Gastroesophageal sphincter (tissue), 4 donors: ENCODE measurements at regions not wholly inside any gene's neighbourhood (a gene's known extent, or its start where the extent isn't known, plus 50 kb on each side); places are given as distances from the start of the nearest gene placed in this dataset.

ENCODE experiments used
- ATAC-seq: fragments of 150-250 bp; one replicate; pipeline ENCODE4 v1.9.1; 2016; ENCODE audit warnings: mild to moderate bottlenecking, moderate library complexity
- H3K27ac ChIP-seq, 4 donors: fragments of 200-600 bp; sonication (generic) in 3 of 4; 1 replicate in 3 of 4; 2 replicates in 1 of 4; pipeline ENCODE4 v1.5.1; 2016 to 2019
- H3K27me3 ChIP-seq: fragments of 200-600 bp; sonication (generic); one replicate; pipeline ENCODE4 v1.5.1; 2019
- H3K36me3 ChIP-seq, 2 donors: fragments of 200-600 bp; sonication (generic); one replicate each; pipeline ENCODE4 v1.5.1; 2019; ENCODE audit warnings: control low read depth in 1 of 2
- H3K4me1 ChIP-seq, 3 donors: fragments of 200-600 bp; sonication (generic); 1 replicate in 2 of 3; 2 replicates in 1 of 3; pipeline ENCODE4 v1.5.1; 2016 to 2019; ENCODE audit warnings: control low read depth in 2 of 3
- H3K4me3 ChIP-seq, 2 donors: fragments of 200-600 bp; sonication (generic); one replicate each; pipeline ENCODE4 v1.5.1; 2019; ENCODE audit warnings: mild to moderate bottlenecking in 1 of 2, moderate library complexity in 1 of 2
- H3K9me3 ChIP-seq, 3 donors: fragments of 200-600 bp; sonication (generic); one replicate each; pipeline ENCODE4 v1.5.1; 2017 to 2019; ENCODE audit warnings: control low read depth in 2 of 3
- EP300 ChIP-seq: sonication (generic); formaldehyde crosslinking; IDR thresholded peaks from one replicate; pipeline ENCODE4 v1.6.1; 2017; ENCODE audit warnings: antibody characterized with exemption, mild to moderate bottlenecking
- POLR2A ChIP-seq, 2 donors: fragments of 450-650 bp; IDR thresholded peaks; one replicate each; pipeline ENCODE4 v1.6.1; 2017; ENCODE audit warnings: antibody characterized with exemption in 2 of 2, mild to moderate bottlenecking in 2 of 2, moderate library complexity in 1 of 2
- POLR2AphosphoS5 ChIP-seq: sonication (generic); formaldehyde crosslinking; IDR thresholded peaks from one replicate; pipeline ENCODE4 v1.6.1; 2017; ENCODE audit warnings: antibody characterized with exemption
- WGBS, 2 donors: methylation state at CpG; one replicate each; pipeline ENCODE4 v1.1.5; 2018; ENCODE audit warnings: low coverage in 1 of 2; 5-methylcytosine and 5-hydroxymethylcytosine counted together
- TF ChIP-seq, protein P1 (sequence below), 4 experiments: fragments of 200-600 bp in 2 of 4; fragments of 450-650 bp in 2 of 4; sonication (generic) in 1 of 4; IDR thresholded peaks; one replicate each; pipeline ENCODE4 v1.5.1; 2017 to 2019; ENCODE audit warnings: antibody characterized with exemption in 4 of 4, mild to moderate bottlenecking in 2 of 4, moderate library complexity in 2 of 4

DNA sequence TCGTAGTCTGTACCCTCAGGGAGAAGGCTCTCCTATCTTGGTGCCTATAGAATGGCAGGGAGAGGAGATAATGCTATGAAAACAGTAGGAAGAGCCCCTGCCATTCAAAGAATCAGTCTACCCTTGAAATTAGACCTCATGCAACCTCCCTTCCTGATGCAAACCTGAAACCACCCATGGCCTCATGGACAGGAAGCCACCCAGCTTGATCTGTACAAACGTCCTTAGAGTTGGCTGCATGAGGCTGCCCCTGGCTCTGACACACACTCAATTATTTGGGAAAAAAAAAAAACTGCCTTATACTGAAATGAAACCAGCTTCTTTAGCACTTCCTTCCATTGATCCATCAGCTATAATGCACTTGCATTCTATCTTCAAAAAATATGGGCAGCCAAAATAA lies 116.6 kb upstream of the BCL2L14 start:
- Histone ChIP-seq H3K36me3 (no peaks in the 10 kb centered on the region), H3K9me3 (no peaks in the 10 kb centered on the region), H3K4me1 (peaks cover 0 to 9% (median 0%) of the 10 kb centered on the region in 3 donors), H3K27ac (no peak overlapping the region), H3K27me3 (no peaks in the 10 kb centered on the region), H3K4me3 (no peak overlapping the region)
- ATAC-seq, result no peak
- TF ChIP-seq POLR2AphosphoS5, result no peak
- TF ChIP-seq POLR2A (IDR thresholded peaks at IDR 0.05), result no peak
- no peak for TF ChIP-seq EP300
- TF ChIP-seq, protein P1, sequence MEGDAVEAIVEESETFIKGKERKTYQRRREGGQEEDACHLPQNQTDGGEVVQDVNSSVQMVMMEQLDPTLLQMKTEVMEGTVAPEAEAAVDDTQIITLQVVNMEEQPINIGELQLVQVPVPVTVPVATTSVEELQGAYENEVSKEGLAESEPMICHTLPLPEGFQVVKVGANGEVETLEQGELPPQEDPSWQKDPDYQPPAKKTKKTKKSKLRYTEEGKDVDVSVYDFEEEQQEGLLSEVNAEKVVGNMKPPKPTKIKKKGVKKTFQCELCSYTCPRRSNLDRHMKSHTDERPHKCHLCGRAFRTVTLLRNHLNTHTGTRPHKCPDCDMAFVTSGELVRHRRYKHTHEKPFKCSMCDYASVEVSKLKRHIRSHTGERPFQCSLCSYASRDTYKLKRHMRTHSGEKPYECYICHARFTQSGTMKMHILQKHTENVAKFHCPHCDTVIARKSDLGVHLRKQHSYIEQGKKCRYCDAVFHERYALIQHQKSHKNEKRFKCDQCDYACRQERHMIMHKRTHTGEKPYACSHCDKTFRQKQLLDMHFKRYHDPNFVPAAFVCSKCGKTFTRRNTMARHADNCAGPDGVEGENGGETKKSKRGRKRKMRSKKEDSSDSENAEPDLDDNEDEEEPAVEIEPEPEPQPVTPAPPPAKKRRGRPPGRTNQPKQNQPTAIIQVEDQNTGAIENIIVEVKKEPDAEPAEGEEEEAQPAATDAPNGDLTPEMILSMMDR (IDR thresholded peaks at IDR 0.05), result no peak
- 78 to 100% methylated on average over 1 of the region's 2 CpGs for WGBS, 2 donors

DNA sequence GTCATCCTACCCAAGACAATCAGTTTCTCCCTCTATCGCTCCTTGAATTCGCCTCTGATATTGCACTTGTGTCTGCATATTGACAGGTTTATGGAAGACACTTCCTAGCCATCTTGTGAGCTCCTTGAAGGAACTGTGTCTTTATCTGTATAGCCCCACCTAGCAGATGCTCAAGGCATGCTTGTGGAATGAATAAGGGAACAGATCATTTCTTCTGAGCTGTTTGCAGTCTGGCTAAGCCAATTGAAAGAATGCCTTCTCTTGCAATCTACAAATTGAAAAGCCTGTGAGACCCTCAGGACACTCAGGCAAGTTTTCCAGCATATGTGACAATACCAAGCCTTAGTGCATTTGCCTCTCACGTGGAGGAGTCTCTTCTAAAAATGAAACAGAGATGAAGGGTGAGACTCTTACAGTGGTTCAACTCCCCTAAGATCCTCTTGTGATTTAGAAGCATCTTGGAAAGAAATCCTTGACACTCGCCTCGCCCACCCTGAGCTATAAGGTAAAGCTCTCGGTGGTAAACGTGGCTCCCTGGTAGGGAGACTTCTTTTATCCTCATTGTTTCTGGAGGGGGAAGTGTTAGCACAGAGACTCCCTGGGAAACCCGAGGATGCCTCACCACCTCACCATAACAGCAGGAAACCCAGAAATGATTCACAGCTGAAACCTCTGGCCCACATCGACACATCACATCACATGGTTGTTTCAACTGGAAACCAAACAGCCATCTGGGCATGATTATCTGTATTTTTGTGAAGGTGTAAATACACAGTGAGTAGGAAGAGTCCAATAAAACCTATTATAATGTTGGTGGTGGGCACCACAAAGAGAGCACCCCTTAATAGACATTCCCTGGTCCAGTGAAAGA lies 112.3 kb upstream of the BCL2L14 start:
- H3K27ac ChIP-seq, result no peak overlapping the region
- no peaks in the 10 kb centered on the region for H3K4me1 ChIP-seq
- no peaks in the 10 kb centered on the region for H3K27me3 ChIP-seq
- WGBS, 2 donors, result 76 to 79% methylated on average over 6 to 8 of the region's 9 CpGs
- no peaks in the 10 kb centered on the region for H3K36me3 ChIP-seq
- TF ChIP-seq POLR2AphosphoS5, result no peak
- TF ChIP-seq EP300, result no peak
- TF ChIP-seq, protein P1 (IDR thresholded peaks at IDR 0.05), result no peak
- no peak for TF ChIP-seq POLR2A (IDR thresholded peaks at IDR 0.05)
- H3K4me3 ChIP-seq, result no peak overlapping the region
- no peak for ATAC-seq
- no peaks in the 10 kb centered on the region for H3K9me3 ChIP-seq

DNA sequence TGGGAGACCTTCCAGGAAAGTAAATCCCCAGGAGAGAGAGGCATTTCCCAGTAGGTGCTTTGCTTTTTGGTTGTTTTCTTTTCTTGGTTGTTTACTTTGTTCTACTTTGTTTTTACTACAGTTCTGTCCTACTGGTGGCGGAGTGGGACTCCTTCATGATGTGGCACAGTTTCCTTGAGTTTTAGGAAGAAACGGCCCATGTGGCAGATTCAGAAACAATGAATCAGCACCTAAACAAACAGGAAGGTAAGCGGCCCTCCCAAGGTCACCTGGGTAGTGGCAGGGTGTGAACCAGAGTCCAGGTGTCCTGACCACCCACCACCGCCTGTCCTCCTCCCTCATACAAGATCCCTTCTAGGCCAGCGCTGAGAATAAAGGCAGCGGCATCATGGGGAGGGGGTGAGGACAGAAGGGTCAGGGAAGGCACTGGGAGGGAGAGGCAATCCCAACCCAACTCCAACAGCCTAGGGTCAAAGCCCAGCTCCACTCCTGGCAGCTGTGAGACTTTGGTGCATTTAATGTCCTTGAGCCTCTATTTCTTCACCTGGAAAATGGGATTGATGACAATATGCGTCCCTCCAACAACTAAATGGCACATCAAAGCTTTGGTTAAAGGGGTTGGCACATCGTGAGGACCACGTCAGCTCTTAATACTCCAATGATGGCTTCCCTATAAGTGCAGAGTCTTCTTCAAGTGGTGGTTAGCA lies 111.5 kb upstream of the BCL2L14 start:
- TF ChIP-seq, protein P1 (IDR thresholded peaks at IDR 0.05), result no peak
- no peak for TF ChIP-seq EP300
- no peak for TF ChIP-seq POLR2AphosphoS5
- no peak for TF ChIP-seq POLR2A (IDR thresholded peaks at IDR 0.05)
- ATAC-seq, result no peak
- H3K27me3 ChIP-seq, result no peaks in the 10 kb centered on the region
- no peak overlapping the region for H3K27ac ChIP-seq
- 82 to 98% methylated on average over 3 to 4 of the region's 9 CpGs for WGBS, 2 donors
- H3K9me3 ChIP-seq, result no peaks in the 10 kb centered on the region
- no peak overlapping the region for H3K4me3 ChIP-seq
- H3K4me1 ChIP-seq, result no peaks in the 10 kb centered on the region
- H3K36me3 ChIP-seq, result no peaks in the 10 kb centered on the region

DNA sequence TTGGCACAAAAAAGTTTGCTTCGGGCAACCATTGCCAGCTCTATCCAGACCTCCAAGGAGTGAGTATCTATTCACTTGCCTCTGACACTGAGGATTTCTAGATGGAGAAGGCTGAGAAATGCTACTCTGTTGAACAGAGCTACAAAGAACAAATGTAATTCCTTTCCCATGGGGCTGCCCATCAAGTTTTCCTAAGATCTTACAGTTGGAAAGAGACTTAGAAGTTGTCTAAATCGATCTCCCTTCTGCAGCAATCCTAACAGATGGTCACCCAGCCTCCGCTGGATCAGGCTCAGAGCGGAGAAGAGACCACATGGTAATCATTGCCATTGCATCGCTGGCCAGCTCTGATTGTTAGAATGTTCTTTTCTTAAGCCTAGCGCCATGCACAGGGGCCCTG lies 110.1 kb upstream of the BCL2L14 start:
- no peaks in the 10 kb centered on the region for H3K27me3 ChIP-seq

More for the DNA sequence above, 110.1 kb upstream of the BCL2L14 start:
- 88 to 98% methylated on average over 1 to 6 of the region's 6 CpGs for WGBS, 2 donors
- Histone ChIP-seq H3K4me3 (no peak overlapping the region), H3K9me3 (no peaks in the 10 kb centered on the region), H3K4me1 (no peaks in the 10 kb centered on the region), H3K27ac (no peak overlapping the region), H3K36me3 (no peaks in the 10 kb centered on the region)
- TF ChIP-seq EP300 (no peak), POLR2A (IDR thresholded peaks at IDR 0.05) (no peak), POLR2AphosphoS5 (no peak)
- TF ChIP-seq, protein P1 (IDR thresholded peaks at IDR 0.05), result no peak
- ATAC-seq, result no peak
